ENCODE measurements at regions not wholly inside any gene's neighbourhood (a gene's known extent, or its start where the extent isn't known, plus 50 kb on each side); places are given as distances from the start of the nearest gene placed in this dataset.
"Not testable (repeated sequence)": the region's sequence is repeated elsewhere in the genome, so short reads cannot be mapped to it uniquely, and the experiment has no call there.

- no peaks in the 10 kb centered on the region for H3K27me3 ChIP-seq (ENCODE audit: control insufficient read depth, insufficient read depth, low read length)
- no peak overlapping the region for H3K4me3 ChIP-seq (ENCODE audit: low read depth, low read length)
- FAIRE-seq: no peak
- no peak for DNase-seq (ENCODE audit: low read depth)
- H3K36me3 ChIP-seq (ENCODE audit: control insufficient read depth, insufficient read depth, low read length): no peaks in the 10 kb centered on the region
- TF ChIP-seq CTCF (IDR thresholded peaks at IDR 0.05; ENCODE audit: insufficient read depth, low read length, severe bottlenecking): no peak
Observed at GRCh38 chr13:18235756-18236527, 945.7 kb downstream of the TUBA3C start.

GRCh38 chr13:18235172-18235571, 946.5 kb downstream of the TUBA3C start:
- H3K4me3 ChIP-seq (ENCODE audit: low read depth, low read length): no peak overlapping the region
- TF ChIP-seq CTCF (IDR thresholded peaks at IDR 0.05; ENCODE audit: insufficient read depth, low read length, severe bottlenecking): no peak
- H3K36me3 ChIP-seq (ENCODE audit: control insufficient read depth, insufficient read depth, low read length): no peaks in the 10 kb centered on the region
- FAIRE-seq (no peak), DNase-seq (ENCODE audit: low read depth) (no peak)
- H3K27me3 ChIP-seq (ENCODE audit: control insufficient read depth, insufficient read depth, low read length): no peaks in the 10 kb centered on the region

GRCh38 chr13:18234451-18234850, 947.2 kb downstream of the TUBA3C start:
- H3K4me3 ChIP-seq (ENCODE audit: low read depth, low read length); FAIRE-seq; H3K27me3 ChIP-seq (ENCODE audit: control insufficient read depth, insufficient read depth, low read length); DNase-seq (ENCODE audit: low read depth); H3K36me3 ChIP-seq (ENCODE audit: control insufficient read depth, insufficient read depth, low read length): not testable (repeated sequence)

DNA sequence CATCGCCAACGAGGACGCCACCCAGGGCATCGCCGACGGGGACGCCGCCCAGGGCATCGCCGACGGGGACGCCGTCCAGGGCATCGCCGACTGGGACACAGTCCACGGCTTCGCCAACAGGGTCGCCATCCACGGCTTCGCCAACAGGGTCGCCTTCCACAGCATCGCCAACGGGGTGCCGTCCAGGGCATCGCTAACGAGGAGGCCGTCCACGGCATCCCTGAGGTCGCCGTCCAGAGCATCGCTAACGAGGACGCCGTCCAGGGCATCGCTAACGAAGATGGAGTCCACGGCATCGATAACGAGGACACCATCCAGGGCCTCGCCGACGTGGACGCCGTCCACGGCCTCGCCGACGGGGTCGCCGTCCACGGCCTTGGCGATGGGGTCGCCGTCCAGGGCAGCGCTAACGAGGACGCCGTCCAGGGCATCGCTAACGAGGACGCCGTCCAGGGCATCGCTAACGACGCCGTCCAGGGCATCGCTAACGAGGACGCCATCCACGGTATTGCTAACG, 947.8 kb downstream of the TUBA3C start:
- Histone ChIP-seq H3K36me3 (ENCODE audit: control insufficient read depth, insufficient read depth, low read length) (no peaks in the 10 kb centered on the region), H3K27me3 (ENCODE audit: control insufficient read depth, insufficient read depth, low read length) (no peaks in the 10 kb centered on the region), H3K4me3 (ENCODE audit: low read depth, low read length) (no peak overlapping the region)
- FAIRE-seq (no peak), DNase-seq (ENCODE audit: low read depth) (no peak)
- TF ChIP-seq CTCF (IDR thresholded peaks at IDR 0.05; ENCODE audit: insufficient read depth, low read length, severe bottlenecking): no peak

- no peak for DNase-seq (ENCODE audit: low read depth)
- TF ChIP-seq CTCF (IDR thresholded peaks at IDR 0.05; ENCODE audit: insufficient read depth, low read length, severe bottlenecking): no peak
- no peak for FAIRE-seq
- no peaks in the 10 kb centered on the region for H3K36me3 ChIP-seq (ENCODE audit: control insufficient read depth, insufficient read depth, low read length)
- H3K4me3 ChIP-seq (ENCODE audit: low read depth, low read length): no peak overlapping the region
- no peaks in the 10 kb centered on the region for H3K27me3 ChIP-seq (ENCODE audit: control insufficient read depth, insufficient read depth, low read length)
Observed at GRCh38 chr13:18232994-18233782, 948.4 kb downstream of the TUBA3C start.

DNA sequence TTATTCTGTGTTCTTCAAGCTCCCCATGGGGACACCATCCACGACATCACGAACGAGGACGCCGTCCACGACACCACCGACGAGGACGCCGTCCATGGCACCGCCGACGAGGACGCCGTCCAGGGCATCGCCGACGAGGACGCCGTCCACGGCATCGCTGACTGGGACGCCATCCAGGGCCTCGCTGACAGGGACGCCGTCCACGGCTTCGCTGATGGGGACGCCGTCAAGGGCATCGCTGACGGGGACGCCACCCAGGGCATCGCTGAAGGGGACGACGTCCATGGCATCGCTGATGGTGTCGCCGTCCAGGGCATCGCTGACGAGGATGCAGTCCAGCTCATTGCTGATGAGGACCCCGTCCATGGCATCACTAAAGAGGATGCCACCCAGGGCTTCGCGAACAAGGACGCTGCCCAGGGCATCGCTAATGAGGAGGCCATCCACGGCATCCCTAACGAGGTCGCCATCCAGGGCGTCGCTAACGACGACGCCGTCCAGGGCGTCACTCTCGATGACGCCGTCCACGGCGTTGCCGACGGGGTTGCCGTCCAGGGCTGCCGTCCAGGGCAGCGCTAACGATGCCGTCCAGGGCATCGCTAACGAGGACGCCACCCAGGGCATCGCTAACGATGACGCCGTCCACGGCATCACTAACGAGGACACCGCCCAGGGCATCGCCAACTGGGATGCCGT, 949.2 kb downstream of the TUBA3C start:
- no peaks in the 10 kb centered on the region for H3K27me3 ChIP-seq (ENCODE audit: control insufficient read depth, insufficient read depth, low read length)
- no peaks in the 10 kb centered on the region for H3K36me3 ChIP-seq (ENCODE audit: control insufficient read depth, insufficient read depth, low read length)
- TF ChIP-seq CTCF (IDR thresholded peaks at IDR 0.05; ENCODE audit: insufficient read depth, low read length, severe bottlenecking): no peak
- H3K4me3 ChIP-seq (ENCODE audit: low read depth, low read length): no peak overlapping the region
- FAIRE-seq (no peak), DNase-seq (ENCODE audit: low read depth) (no peak)

DNA sequence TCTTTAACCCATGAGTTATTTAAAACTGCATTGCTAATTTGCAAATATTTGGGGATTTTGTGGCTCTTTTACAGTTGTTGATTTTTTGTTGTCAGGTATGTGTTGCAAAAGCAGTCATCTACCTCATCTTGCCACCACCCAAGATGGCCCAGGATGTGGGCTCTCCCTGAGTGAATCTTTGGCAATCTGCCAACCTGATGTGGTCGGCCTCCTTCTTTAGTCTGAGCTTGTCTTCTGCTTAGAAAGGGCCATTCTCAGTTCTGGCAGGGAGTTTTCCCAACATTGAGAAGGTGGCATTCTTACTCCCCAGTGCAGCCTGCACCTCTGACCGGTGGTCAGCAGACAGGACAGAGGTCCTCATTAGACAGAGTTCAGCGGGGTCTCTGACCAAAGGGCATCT, 957.2 kb downstream of the TUBA3C start:
- FAIRE-seq; H3K4me3 ChIP-seq (ENCODE audit: low read depth, low read length); H3K27me3 ChIP-seq (ENCODE audit: control insufficient read depth, insufficient read depth, low read length); H3K36me3 ChIP-seq (ENCODE audit: control insufficient read depth, insufficient read depth, low read length); DNase-seq (ENCODE audit: low read depth): not testable (repeated sequence)

GRCh38 chr13:18214689-18215088, 966.9 kb downstream of the TUBA3C start:
- H3K27me3 ChIP-seq (ENCODE audit: control insufficient read depth, insufficient read depth, low read length); FAIRE-seq; H3K36me3 ChIP-seq (ENCODE audit: control insufficient read depth, insufficient read depth, low read length); H3K4me3 ChIP-seq (ENCODE audit: low read depth, low read length); DNase-seq (ENCODE audit: low read depth): not testable (repeated sequence)

Data from bronchial epithelial cell (primary cell).